ENCODE measurements at regions not wholly inside any gene's neighbourhood (a gene's known extent, or its start where the extent isn't known, plus 50 kb on each side); places are given as distances from the start of the nearest gene placed in this dataset.

DNA sequence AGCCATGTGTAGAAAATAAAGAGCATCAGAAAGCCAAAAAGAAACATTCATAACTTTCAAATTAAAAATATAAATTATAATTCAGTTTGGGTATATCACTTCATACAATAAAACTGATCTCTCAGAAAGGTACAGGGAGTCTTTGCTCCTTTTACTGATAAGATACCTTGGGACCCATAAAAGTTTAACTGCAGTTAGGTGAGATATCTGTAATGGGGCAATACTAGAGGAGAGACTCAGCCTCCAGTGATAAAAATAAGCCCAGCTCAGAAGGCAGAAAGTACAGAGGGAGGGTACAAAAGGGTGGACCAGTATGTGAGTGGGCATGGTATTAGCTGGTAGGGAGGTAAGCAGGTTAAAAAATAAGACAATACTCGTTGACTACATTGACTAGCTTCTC, 180.9 kb upstream of the AGTR2 start:
- TF ChIP-seq, protein P1, sequence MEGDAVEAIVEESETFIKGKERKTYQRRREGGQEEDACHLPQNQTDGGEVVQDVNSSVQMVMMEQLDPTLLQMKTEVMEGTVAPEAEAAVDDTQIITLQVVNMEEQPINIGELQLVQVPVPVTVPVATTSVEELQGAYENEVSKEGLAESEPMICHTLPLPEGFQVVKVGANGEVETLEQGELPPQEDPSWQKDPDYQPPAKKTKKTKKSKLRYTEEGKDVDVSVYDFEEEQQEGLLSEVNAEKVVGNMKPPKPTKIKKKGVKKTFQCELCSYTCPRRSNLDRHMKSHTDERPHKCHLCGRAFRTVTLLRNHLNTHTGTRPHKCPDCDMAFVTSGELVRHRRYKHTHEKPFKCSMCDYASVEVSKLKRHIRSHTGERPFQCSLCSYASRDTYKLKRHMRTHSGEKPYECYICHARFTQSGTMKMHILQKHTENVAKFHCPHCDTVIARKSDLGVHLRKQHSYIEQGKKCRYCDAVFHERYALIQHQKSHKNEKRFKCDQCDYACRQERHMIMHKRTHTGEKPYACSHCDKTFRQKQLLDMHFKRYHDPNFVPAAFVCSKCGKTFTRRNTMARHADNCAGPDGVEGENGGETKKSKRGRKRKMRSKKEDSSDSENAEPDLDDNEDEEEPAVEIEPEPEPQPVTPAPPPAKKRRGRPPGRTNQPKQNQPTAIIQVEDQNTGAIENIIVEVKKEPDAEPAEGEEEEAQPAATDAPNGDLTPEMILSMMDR (IDR thresholded peaks at IDR 0.05; ENCODE audit: insufficient read depth, low read depth, low read length): no peak
- no peak for TF ChIP-seq EZH2 (IDR thresholded peaks at IDR 0.05; ENCODE audit: insufficient read depth, low read length)

Measured in astrocyte (in vitro differentiated cells and primary cell).